ENCODE measurements at regions not wholly inside any gene's neighbourhood (a gene's known extent, or its start where the extent isn't known, plus 50 kb on each side); places are given as distances from the start of the nearest gene placed in this dataset.

- TF ChIP-seq CTCF (IDR thresholded peaks at IDR 0.05) (no peak), EP300 (IDR thresholded peaks at IDR 0.05) (no peak), POLR2A (IDR thresholded peaks at IDR 0.05; ENCODE audit: low read depth) (no peak)
These were observed 1344.6 kb downstream of the OLFM4 start for GRCh38 chr13:54373211-54373610.

Data from esophagus muscularis mucosa (tissue), 4 donors.